DND-41 (cell line): ENCODE measurements at regions not wholly inside any gene's neighbourhood (a gene's known extent, or its start where the extent isn't known, plus 50 kb on each side); places are given as distances from the start of the nearest gene placed in this dataset.

Experiments
- CTCF ChIP-seq: IDR thresholded peaks from 2 replicates; pipeline ENCODE4 v1.5.1; 2012; ENCODE audit warnings: borderline replicate concordance, low read length, moderate library complexity, mild to moderate bottlenecking; ENCODE audit not compliant: poor library complexity, severe bottlenecking; ENCODE audit errors: extremely low read depth
- EZH2 ChIP-seq: IDR thresholded peaks from 3 replicates; pipeline ENCODE4 v1.6.1; 2012; ENCODE audit warnings: borderline replicate concordance, low read depth, mild to moderate bottlenecking, moderate library complexity, low read length, inconsistent platforms; ENCODE audit not compliant: severe bottlenecking

- no peak for TF ChIP-seq CTCF
- TF ChIP-seq EZH2, result no peak
Observed at GRCh38 chr22:27594020-27594419, 207.5 kb downstream of the MN1 start.
